ENCODE measurements at regions not wholly inside any gene's neighbourhood (a gene's known extent, or its start where the extent isn't known, plus 50 kb on each side); places are given as distances from the start of the nearest gene placed in this dataset.
"Not testable (repeated sequence)": the region's sequence is repeated elsewhere in the genome, so short reads cannot be mapped to it uniquely, and the experiment has no call there.

DNA sequence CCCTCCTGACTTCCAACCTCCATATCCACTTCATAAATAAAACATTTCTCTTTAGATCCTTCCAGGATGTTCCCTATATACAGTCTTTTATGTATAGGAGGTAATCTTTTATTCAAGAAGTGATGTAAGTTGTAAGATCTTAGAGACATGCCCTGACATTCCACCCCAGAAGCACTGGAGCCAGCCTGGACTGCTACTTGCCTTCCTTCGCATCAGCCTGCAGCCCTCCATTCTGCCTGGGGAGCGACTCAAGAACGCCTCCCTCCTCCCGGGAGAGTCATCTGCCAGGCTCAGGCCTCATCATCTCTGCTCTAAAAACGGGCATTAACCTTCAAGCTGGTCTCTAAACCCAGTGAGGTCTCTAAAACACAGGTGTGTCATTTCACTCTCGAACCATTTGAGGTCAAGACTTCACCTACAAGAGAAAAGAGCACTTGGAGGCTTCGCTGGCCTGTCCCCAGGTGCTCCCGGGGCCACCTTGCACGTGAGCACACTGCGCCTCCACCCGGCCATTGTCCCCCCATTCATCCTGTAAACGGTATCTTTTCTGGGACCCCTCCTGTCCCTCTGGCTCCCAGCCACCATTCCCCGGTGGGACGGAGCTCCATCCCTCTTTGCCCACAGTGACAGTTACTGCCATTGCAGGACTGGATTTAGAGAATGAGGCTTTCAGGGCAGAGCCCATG lies 107.5 kb upstream of the PDE10A start:
- DNase-seq: no peak

DNA sequence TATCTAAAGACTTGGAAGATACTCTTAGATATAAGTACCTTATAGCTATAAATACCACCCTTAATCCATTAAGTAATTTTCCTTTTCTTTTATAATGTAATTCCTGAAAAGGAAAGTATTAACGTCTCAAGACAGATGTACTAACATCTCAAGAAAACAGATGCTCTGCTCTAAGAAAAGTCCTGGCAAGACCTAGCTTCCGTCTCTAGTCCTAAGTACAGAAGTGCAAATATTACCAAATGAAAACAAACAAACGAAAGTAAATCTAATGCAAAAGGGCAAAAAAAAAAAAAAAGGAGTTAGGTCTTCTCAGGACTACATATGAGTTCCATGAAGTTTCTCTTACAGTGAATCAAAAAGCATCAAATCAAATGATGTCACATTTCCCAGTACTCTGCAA lies 106.8 kb upstream of the PDE10A start:
- no peak for DNase-seq

DNA sequence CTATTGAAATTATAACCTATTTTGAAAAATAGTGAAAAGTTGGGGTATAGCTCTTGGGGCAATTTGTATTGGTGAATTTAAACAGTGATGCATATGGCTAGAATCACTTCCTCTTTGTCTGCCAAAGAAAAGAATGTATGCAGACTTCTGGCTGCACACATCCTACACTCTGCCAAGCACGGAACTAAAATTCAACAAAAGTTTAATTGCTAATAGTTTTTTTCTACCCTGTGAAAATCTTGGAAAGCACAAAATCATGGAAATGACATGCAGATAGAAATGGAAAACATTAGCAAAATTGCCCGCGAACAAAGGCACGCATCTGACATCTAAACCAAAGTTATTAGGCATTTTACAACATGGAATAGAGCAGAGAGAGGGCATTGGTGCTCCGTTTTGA lies 106.4 kb upstream of the PDE10A start:
- DNase-seq: no peak

DNA sequence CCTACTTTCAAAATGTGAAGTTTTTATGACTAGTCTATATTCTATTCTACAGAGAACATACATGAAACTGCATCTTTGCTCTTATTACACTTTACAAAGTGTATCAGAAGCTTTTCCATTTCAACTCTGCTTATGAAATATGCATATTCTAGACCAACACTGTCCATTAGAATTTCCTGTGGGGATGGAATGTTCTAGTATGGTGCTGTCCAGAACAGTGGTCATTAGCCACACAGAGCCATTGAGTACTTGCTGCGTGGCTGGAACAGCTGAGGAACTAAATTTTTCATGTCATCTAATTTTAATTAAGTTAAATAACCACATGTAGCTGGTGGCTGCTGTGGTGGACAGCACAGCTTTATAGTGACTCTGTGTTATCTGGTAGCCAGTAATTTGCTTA lies 105.9 kb upstream of the PDE10A start:
- DNase-seq: no peak

GRCh38 chr6:165767228-165767627 lies 104.2 kb upstream of the PDE10A start:
- DNase-seq: no peak

GRCh38 chr6:165766457-165766856 lies 103.4 kb upstream of the PDE10A start:
- no peak for DNase-seq

DNA sequence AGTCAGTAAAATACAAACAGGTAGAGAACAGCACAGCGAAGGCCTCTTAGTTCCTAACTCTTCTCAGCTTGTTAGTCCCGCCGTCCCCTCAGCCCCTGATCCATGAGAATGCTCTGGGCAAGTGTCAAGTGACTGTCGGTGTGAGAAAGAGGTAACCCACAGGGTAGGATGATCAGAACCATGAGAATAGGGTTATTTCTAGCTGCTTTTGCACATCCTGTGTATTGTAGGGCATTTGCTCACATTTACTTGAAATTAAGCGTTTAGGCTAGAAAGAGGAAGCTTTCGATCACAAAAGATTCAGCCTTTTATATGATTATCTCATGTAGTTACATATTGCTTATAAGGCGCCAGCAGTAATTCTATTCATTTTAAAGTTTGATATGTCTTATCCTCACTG lies 103.0 kb upstream of the PDE10A start:
- DNase-seq: no peak

DNA sequence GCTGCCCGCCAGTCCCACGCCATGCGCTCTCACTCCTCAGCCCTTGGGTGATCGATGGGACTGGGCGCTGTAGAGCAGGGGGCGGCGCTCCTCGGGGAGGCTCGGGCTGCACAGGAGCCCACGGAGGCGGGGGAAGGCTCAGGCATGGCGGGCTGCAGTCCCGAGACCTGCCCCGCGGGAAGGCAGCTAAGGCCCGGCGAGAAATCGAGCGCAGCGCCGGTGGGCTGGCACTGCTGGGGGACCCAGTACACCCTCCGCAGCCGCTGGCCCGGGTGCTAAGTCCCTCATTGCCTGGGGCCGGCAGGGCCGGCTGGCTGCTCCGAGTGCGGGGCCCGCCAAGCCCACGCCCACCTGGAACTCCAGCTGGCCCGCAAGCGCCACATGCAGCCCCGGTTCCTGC lies 102.2 kb upstream of the PDE10A start:
- not testable (repeated sequence) for DNase-seq

- DNase-seq: no peak
Measured at GRCh38 chr6:165762876-165763275, 99.8 kb upstream of the PDE10A start.

DNA sequence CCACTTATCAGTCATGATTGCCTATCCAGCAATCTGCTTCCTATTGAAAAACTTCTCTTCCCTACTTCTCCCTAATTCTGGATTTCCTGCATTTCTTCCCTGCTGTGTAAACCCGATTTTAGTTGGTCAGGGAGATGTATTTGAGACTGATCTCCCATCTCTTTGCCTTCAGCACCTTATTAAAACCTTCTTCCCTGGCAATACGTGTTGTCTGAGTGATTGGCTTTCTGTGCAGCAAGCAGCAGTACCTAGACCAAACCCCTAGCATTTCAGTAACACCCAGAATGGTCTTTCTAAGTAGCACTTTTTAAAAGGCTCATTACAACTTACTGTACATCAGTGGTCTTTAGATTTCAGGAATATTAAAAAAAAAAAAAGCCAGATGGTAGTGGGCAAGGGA lies 99.1 kb upstream of the PDE10A start:
- DNase-seq: no peak

DNA sequence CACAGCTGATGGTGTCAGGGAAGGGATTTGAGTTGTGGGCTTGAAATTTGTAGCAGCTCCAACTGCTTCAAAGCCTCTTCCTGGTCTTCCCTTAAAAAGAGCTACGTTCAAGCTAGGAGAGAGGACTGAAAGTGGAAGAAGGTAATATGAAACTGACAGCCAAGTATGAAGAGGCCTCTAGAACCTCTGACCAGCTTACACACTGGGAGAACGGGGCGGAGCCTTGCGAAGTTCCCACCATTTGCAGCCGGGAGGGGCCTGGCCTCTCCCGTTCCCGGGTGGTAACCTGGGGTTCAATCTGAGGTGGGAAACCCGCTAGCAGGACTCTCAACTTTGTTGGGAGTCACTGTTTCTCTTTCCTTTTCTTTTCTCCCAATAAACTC lies 97.8 kb upstream of the PDE10A start:
- no peak for DNase-seq

DNA sequence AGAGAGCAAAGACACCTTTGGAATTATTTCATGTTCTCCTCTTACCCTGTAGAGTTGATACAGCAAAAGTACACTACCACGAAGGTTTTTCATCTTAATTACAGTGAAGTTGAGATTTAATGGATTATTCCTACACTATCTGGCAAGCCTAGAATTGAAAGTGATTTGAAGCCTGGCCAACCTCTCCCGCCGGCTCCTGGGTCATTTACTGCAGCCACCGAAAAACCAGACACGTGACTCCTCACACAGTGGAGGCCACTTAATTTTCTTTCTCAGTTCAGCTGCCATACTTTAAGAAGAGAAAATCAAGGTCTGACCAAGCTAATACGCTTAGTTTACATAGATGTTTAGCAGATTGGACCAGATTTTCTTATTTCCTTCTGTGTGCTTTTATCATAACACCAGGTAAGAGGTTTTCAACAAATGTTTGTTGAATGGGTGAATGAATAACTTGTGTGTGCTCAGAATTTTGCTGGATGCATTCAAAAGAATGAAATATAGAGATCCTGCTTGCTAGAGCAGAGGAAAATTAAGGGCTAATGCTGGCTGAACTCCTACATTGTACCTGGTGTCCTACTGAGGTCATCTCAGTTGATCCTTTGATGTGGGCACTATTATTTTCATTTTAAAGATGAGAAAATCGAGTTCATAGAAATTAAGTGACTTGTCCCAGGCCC lies 97.2 kb upstream of the PDE10A start:
- DNase-seq: no peak

- DNase-seq: no peak
Measured at GRCh38 chr6:165758441-165758840, 95.4 kb upstream of the PDE10A start.

DNA sequence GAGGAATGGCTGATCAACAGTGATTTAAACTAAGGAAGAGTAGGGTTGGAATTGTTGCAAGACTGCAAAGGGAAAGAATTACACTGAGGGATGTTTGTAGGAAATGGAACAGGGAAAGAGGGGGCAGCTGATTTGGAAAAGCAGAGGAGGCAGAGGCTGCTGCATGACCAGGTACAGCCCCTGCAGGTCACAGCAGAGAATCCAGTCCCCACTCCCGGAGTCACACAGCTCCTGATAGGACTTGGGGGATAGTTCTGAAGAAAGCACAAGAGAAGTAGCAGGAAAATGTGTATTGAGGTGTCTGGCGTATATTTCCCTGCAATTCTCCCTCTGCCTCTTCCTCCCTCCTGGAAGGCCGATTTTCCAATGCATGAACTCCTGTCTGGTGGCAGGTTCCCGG lies 92.5 kb upstream of the PDE10A start:
- DNase-seq: no peak

DNA sequence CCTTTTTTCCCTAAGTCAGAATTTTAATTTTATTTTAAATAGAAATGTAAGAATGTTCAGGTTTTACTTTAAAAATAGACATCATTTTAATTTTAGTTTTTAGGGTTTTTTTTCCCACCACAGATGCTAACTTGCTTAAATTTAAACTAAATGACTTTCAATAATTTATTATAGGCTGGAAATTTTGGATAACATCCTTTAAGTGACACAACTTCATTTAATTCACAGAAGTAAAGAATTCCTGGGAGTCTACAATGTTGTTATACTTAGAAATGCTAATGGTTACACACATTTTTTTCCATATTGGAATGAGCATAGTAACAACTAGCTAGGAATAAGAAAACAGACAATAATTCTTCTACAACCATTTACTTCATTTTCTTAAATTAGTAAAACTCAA lies 90.5 kb upstream of the PDE10A start:
- DNase-seq: no peak

- no peak for DNase-seq
Measured at GRCh38 chr6:165752451-165752850, 89.4 kb upstream of the PDE10A start.

GRCh38 chr6:165751486-165751885 lies 88.4 kb upstream of the PDE10A start:
- DNase-seq: no peak

DNA sequence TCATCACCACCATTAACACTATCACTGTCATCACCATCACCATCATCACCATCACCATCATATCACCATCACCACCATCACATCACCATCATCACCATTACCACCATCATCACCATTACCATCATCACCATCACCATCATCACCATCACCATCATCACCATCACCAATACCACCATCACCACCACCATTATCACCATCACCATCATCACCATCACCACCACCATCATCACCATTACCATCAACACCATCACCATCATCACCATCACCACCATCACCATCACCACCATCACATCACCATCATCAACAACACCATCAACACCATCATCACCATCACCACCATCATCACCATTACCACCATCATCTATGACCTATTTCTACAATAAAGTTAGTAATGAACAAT lies 86.1 kb upstream of the PDE10A start:
- no peak for DNase-seq

DNA sequence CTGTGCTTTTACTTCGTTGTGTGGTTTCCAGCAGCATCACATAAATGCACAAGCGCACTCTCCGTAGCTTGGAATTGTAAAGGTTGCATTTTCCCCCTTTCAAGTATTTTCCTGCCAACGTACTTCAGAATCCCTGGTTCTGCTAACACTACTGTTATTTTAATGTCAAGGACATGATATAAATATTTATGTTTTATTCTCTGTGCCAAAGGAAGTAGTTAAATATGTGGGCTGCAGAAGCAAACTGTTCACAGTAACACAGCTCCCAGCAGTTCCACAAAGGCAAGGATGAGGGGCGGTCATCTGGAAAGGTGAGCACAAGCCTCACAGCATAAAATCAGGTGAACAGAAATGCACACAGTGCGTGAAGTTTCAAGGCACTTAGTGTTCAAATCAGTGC lies 85.3 kb upstream of the PDE10A start:
- no peak for DNase-seq

DNA sequence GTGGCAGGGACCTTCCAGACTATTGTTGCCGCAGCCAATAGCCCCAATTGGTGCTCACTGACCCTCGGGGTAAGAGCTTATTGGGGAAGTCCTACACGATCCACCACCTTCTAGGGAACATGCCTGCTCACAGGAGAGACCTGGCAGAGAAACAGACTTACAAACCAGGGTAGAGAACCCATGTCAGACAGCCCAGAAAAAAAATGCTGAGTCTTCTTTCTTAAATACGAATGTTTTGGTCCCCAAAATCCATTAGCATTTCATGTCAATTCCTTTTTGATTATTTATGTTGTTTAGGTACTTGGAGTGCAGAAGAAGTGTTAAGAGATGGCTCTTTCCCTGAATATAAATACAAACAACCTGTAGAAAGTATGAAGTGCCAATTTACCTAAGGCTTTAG lies 84.9 kb upstream of the PDE10A start:
- no peak for DNase-seq

DNA sequence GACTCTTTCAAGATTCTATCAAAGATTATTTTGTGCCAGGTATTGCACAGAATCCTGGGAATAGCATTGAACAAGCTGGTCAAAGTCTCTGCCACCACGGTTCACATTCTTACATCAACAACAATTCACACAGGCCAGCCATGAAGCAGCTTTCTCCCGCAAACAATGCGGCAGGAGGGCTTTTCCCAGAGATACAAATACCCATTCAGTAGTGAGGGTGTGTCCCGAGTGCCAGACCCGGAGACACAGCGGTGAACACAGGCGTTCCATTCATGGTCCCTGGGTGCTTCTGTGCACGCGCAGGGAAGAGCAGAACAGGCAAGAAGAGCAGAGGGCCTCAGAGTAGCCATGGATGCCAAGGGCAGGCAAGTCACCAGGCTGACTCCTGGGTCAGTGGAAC lies 83.3 kb upstream of the PDE10A start:
- DNase-seq: no peak

GRCh38 chr6:165745492-165745891 lies 82.5 kb upstream of the PDE10A start:
- DNase-seq: no peak

DNA sequence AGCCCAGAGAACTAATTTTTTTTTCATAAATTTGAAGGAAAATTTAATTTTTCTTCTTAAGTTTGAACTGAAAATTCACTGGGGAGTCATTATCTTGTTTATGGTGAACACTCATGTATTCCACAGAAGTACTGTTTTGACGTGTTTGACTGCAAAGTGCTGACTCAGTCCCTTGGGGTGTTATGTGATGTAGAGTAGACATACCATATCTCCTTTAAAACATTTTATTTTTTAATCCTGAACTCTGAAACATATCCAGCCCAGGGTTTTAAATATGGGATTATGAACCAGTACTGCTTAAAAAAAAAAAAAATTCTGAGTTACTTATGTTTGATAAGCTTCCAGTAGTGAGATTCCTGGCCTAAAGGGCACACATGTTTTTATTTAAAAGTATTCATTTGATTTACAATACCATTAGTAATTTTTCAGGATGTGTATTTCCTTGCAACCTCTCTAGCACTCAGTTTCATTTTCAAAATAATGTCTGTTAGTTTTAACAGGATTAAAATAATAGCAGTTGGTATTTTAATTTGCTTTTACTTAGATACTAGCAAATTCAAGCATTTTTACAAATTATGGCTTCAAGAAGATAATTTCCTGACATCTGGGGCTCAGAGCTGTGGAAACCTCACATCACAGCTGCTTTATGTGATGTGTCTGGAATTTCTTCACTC lies 81.7 kb upstream of the PDE10A start:
- DNase-seq: no peak

DNA sequence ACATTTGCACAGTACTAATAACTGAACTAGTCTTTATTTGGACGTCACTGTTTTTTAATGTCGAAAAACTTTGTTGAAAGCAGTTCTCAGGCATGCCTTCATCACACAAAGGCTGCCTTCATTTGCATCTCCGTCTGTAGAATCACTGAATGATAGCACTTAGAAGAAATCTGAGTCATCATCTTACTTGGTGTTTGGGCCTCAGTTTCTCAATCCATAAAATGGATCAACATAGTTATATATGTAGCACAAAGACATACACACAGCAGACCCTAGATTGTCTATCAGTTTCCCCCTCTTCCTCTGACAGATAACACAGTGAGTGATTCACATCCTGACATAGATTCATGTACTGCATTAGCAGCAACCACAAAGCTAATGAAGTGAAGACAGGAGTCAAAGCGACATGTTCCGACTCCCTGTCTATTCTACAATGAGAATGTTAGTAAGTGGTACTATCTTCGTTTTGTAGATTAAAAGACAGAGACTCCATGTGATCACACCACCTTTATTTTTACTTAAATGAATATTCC lies 80.4 kb upstream of the PDE10A start:
- DNase-seq: no peak

Measured in CD4-positive, alpha-beta T cell treated with Interleukin-6 for 4 hours (primary cell).